ENCODE measurements at regions not wholly inside any gene's neighbourhood (a gene's known extent, or its start where the extent isn't known, plus 50 kb on each side); places are given as distances from the start of the nearest gene placed in this dataset.
"Not testable (repeated sequence)": the region's sequence is repeated elsewhere in the genome, so short reads cannot be mapped to it uniquely, and the experiment has no call there.

- DNase-seq (ENCODE audit: low read depth) = not testable (repeated sequence)
These were observed 587.8 kb upstream of the CLINT1 start for GRCh38 chr5:158446761-158447160.

GRCh38 chr5:158439204-158439603 is 580.3 kb upstream of the CLINT1 start:
- not testable (repeated sequence) for DNase-seq (ENCODE audit: low read depth)

GRCh38 chr5:158436271-158437065 is 577.5 kb upstream of the CLINT1 start:
- no peak for DNase-seq (ENCODE audit: low read depth)

GRCh38 chr5:158435161-158435616 is 576.2 kb upstream of the CLINT1 start:
- no peak for DNase-seq (ENCODE audit: low read depth)

- DNase-seq (ENCODE audit: low read depth) = no peak
These were observed 575.8 kb upstream of the CLINT1 start for GRCh38 chr5:158434749-158435148.

- no peak for DNase-seq (ENCODE audit: low read depth)
These were observed 574.7 kb upstream of the CLINT1 start for GRCh38 chr5:158433634-158434033.

GRCh38 chr5:158431369-158432029 is 572.6 kb upstream of the CLINT1 start:
- no peak for DNase-seq (ENCODE audit: low read depth)

GRCh38 chr5:158430798-158431167 is 571.8 kb upstream of the CLINT1 start:
- DNase-seq (ENCODE audit: low read depth) = no peak

GRCh38 chr5:158430166-158430797 is 571.3 kb upstream of the CLINT1 start:
- no peak for DNase-seq (ENCODE audit: low read depth)

- no peak for DNase-seq (ENCODE audit: low read depth)
These were observed 570.6 kb upstream of the CLINT1 start for GRCh38 chr5:158429564-158429963.

GRCh38 chr5:158423623-158424200 is 564.8 kb upstream of the CLINT1 start:
- no peak for DNase-seq (ENCODE audit: low read depth)

- no peak for DNase-seq (ENCODE audit: low read depth)
These were observed 563.9 kb upstream of the CLINT1 start for GRCh38 chr5:158422653-158423515.

- no peak for DNase-seq (ENCODE audit: low read depth)
These were observed 562.4 kb upstream of the CLINT1 start for GRCh38 chr5:158421319-158421718.

- no peak for DNase-seq (ENCODE audit: low read depth)
These were observed 560.2 kb upstream of the CLINT1 start for GRCh38 chr5:158419186-158419585.

- no peak for DNase-seq (ENCODE audit: low read depth)
These were observed 555.8 kb upstream of the CLINT1 start for GRCh38 chr5:158414780-158415179.

GRCh38 chr5:158414333-158414762 is 555.4 kb upstream of the CLINT1 start:
- no peak for DNase-seq (ENCODE audit: low read depth)

- DNase-seq (ENCODE audit: low read depth) = no peak
These were observed 554.3 kb upstream of the CLINT1 start for GRCh38 chr5:158413122-158413680.

GRCh38 chr5:158410976-158411375 is 552.0 kb upstream of the CLINT1 start:
- DNase-seq (ENCODE audit: low read depth) = no peak

GRCh38 chr5:158409507-158409906 is 550.6 kb upstream of the CLINT1 start:
- DNase-seq (ENCODE audit: low read depth) = no peak

- no peak for DNase-seq (ENCODE audit: low read depth)
These were observed 548.9 kb upstream of the CLINT1 start for GRCh38 chr5:158407824-158408195.

All from stimulated activated CD8-positive, alpha-beta memory T cell treated with anti-CD3 and anti-CD28 coated beads, Interleukin-12 subunit alpha, Interleukin-12 subunit beta, amount 100 ng/mL, for 1 hour (primary cell).